ENCODE measurements at regions not wholly inside any gene's neighbourhood (a gene's known extent, or its start where the extent isn't known, plus 50 kb on each side); places are given as distances from the start of the nearest gene placed in this dataset.

DNA sequence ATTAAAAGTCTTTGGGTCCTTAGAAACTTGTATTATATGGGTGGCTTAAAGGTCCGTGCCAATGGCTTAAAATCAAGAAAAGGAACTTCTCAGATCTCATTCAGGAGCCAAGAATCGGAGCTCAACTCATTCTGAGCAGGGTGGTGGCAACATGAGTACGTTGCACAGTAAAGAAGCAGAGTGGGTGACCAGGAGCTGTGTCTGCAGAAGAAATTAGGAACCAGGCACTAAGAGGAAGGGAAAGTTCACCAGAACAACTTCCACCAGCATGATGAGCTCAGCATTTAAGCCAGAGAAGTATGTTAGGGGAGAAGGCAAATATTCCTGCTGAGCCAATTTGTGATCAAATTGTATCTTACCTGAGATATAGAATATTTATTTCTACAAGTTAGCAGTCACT, 236.0 kb upstream of the NRP1 start:
- DNase-seq = no peak

- no peak for DNase-seq
Measured at GRCh38 chr10:33569702-33570101, 235.2 kb upstream of the NRP1 start.

- no peak for DNase-seq
Measured at GRCh38 chr10:33566426-33566825, 232.0 kb upstream of the NRP1 start.

GRCh38 chr10:33566001-33566400, 231.5 kb upstream of the NRP1 start:
- no peak for DNase-seq

- no peak for DNase-seq
Measured at GRCh38 chr10:33565231-33565630, 230.8 kb upstream of the NRP1 start.

- no peak for DNase-seq
Measured at GRCh38 chr10:33559105-33559504, 224.6 kb upstream of the NRP1 start.

- no peak for DNase-seq
Measured at GRCh38 chr10:33557313-33557712, 222.8 kb upstream of the NRP1 start.

DNA sequence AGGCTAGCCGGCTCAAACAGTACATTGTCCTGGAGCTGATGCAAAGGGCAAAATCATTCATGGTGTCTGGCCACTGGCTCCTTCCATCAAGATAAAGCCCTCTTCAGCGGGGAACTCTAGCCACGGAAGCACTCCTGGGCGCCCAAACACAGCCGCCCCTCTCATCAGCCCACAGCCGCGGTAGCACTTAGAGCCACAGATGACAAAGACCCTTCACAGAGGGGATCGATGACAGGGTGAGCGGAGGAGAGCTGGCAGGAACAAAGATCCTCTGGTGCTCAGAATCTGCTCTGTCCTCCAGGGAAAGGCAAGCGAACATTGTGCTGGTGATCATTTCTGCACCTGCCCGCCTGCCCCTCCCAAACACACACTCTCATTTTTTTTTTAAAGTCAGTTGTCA, 222.2 kb upstream of the NRP1 start:
- no peak for DNase-seq

GRCh38 chr10:33556103-33556502, 221.6 kb upstream of the NRP1 start:
- DNase-seq = no peak

- DNase-seq = no peak
Measured at GRCh38 chr10:33553748-33554571, 219.5 kb upstream of the NRP1 start.

DNA sequence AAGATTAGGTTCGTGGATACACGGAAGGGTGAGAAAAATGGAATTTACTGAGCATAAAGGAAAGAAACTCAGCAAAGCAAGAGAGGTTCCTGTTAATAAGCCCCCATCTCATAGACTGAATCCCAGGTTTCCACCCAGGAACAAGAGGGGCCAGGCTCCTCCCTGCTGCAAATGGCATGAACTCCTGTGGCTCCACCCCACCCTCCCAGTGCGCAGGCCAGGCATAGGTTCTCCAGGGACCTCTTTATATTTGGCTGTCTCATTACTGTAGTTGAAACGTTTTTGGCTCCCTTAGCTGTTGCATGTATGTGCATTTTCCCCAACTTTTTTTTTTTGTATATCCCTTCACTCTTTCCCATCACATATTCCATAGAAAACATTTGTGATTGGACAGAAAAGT, 217.8 kb upstream of the NRP1 start:
- DNase-seq = no peak

- no peak for DNase-seq
Measured at GRCh38 chr10:33550811-33551210, 216.3 kb upstream of the NRP1 start.

DNA sequence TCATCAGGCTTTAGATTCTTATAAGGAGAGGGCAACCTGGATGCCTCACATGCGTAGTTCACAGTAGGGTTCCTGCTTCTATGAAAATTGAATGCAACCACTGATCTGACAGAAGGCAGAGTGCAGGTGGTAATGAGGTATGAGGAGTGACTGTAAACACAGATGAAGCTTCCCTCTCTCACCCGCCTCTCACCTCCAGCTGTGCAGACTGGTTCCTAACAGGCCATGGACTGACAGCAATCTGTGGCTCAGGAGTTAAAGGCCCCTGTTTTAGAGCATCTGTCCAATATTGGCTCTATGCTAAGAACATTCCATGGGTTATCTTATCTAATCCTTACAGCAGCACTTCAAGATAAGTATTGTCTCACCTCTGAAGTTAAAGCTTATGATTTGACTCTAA, 213.5 kb upstream of the NRP1 start:
- peak; percentile 42 for DNase-seq

- DNase-seq = no peak
Measured at GRCh38 chr10:33546031-33546430, 211.6 kb upstream of the NRP1 start.

DNA sequence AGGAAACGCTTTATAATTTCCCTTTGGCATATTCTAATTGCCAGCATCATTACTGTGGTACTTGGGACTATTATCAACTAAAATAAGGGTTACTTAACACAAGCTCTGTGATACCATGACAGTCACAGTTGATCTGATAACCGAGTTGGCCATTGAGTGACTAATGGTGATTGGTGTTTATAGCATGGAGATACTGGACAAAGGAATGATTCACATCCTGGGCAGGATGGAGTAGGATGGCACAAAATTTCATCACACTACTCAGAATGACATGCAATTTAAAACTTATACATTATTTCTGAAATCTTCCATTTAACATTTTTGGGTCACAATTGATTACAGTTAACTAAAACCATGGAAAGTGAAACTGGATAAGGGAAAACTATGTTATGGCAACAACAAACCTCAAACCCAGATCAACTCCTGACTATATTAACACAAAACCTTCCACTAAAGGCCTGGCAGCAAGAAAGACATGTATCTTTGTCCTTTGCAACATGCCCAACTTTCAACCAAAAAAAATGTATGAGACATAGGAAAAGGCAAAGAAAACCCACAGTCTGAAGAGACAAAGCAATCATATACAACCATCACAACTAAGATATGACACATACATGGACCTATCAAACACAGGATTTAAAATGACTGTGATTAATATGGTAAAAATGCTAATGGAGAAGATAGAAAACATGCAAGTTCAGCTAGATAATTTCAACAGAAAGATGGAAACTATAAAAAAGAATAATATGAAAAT, 208.5 kb upstream of the NRP1 start:
- DNase-seq = no peak

GRCh38 chr10:33539116-33539515, 204.6 kb upstream of the NRP1 start:
- no peak for DNase-seq

DNA sequence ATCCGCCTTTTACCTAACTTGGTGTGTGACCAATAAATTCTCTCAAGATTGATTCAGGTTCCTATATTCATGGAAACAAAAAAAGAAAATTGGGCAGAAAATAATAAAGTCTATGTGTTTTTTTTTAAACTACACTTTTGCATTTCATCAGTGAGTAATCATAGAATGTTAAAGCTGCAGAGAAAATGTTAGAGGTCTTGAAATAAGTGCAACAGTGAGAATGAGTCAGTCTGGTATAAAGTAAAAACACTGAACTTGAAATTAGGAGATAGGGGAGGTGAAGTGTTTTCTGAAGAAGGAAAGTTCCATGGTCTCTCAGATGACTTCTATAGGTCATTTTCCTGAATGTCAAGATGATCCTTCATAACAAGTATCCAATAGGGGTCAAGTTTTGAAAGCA, 202.6 kb upstream of the NRP1 start:
- DNase-seq = no peak

DNA sequence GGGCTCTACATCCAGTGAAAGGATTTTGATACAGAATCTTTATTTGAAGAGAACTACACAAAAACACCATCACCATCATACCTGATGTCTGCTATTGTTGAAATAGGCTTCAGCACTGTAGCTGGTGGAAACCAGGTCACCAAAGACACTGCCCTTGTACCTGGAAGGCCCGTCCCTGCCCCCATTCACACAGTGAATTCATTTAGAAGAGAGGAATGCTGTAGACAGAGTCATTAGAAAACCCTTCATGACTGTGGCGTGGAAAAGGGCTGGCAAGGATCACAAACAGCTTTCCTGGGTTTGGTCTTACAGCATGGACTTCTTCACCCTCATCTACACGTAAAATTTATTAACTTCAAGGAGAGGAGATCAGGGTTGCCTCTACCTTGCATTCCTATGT, 202.0 kb upstream of the NRP1 start:
- DNase-seq = no peak

GRCh38 chr10:33535866-33536265, 201.4 kb upstream of the NRP1 start:
- no peak for DNase-seq

GRCh38 chr10:33534416-33534815, 199.9 kb upstream of the NRP1 start:
- no peak for DNase-seq

DNA sequence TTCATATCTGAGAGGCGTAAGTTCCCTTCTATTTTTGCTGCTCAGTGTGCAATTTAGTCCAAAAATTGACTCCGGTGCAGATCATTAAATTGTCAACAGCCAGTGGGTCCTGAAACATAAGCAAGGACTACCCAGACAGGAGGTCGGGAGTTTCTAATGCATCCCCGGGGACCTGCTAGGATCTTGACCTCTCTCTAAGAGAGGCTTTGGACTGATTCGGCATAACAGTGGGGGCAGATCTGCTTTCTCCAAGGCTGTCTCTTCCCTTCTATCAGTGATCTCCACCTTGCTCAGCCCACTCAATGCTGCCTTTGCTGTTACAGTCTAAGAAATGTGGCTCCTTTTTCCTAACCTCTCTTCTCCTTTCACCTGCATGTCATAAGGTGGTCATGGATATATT, 199.1 kb upstream of the NRP1 start:
- no peak for DNase-seq

DNA sequence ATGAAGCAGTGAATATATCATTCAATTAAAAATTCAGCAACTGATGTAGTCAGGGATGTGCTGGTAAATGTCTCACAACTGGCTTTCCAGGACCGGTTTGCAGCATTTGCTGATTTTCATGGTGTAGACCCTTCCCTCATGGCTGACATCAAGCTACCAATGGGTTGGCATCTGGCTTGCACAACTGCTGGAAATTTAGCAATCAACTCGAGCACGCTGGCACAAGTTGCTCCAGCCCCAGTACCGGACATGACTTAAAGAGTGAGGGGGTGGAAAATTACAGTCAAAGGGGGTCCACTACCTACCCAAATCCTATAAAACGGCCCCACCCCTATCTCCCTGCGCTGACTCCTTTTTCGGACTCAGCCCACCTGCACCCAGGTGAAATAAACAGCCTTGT, 198.4 kb upstream of the NRP1 start:
- DNase-seq = no peak

GRCh38 chr10:33529234-33529633, 194.8 kb upstream of the NRP1 start:
- DNase-seq = no peak

DNA sequence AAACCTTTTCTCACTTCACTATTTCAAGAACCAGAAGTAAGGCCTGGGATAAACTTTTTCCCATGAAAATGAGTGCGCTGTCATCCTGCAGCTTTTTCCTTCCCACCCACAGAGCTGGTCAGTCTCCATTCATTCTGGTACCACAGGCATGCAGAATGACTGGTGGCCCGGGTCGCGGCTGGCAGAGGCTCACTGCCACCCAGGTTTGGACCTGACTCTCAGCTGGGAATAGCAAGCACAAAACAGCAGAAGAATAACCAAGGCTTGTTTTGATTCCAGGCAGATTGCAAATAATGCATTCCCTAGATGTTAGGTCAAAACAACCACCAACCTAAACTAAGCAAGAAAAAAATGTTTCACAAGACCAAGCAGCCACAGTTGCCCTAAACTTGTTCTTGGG, 190.5 kb upstream of the NRP1 start:
- no peak for DNase-seq

DNA sequence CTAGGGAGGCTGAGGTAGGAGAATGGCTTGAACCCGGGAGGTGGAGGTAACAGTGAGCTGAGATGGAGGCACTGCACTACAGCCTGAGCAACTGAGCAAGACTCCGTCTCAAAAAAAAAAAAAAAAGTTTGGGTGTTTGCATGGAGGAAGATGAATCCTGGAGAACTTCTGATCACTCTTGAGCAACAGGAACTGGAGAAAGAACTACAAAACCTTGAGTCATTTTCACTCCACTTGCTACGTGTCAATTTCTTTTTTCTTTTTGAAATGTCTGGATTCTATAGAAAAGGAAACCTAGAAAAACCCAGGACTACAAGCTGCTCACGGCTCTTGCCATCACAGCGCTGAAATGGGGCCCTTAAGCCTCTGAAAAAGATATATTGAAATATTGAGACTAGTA, 189.6 kb upstream of the NRP1 start:
- DNase-seq = no peak

Data from COR-L47 (cell line).